ENCODE measurements at regions not wholly inside any gene's neighbourhood (a gene's known extent, or its start where the extent isn't known, plus 50 kb on each side); places are given as distances from the start of the nearest gene placed in this dataset.

GRCh38 chr1:164223378-164223777 lies 335.6 kb upstream of the PBX1 start (continued):
- TF ChIP-seq BCLAF1 (IDR thresholded peaks at IDR 0.05) (no peak), NRF1 (conservative IDR thresholded peaks at IDR 0.05; ENCODE audit: low read depth, low read length) (no peak), EP300 (IDR thresholded peaks at IDR 0.05; ENCODE audit: borderline replicate concordance in 1 of 2, control insufficient read depth in 1 of 2, low read depth in 2 of 2, low read length in 2 of 2) (no peak), RAD21 (IDR thresholded peaks at IDR 0.05; ENCODE audit: insufficient read depth, low read depth, low read length) (no peak), WRNIP1 (IDR thresholded peaks at IDR 0.05; ENCODE audit: borderline replicate concordance, low read depth, low read length) (no peak)

- TF ChIP-seq MLLT1 (IDR thresholded peaks at IDR 0.05) (no peak), FOXM1 (IDR thresholded peaks at IDR 0.05; ENCODE audit: low read depth, low read length) (no peak), POU2F2 (IDR thresholded peaks at IDR 0.05; ENCODE audit: borderline replicate concordance, low read depth, low read length) (no peak), FOS (IDR thresholded peaks at IDR 0.05; ENCODE audit: borderline replicate concordance, extremely low read depth, insufficient read length) (no peak), TCF12 (IDR thresholded peaks at IDR 0.05; ENCODE audit: low read depth, low read length) (no peak), USF1 (IDR thresholded peaks at IDR 0.05; ENCODE audit: borderline replicate concordance, extremely low read length, insufficient read depth, low read depth, low read length) (no peak), RELA (IDR thresholded peaks at IDR 0.05; ENCODE audit: borderline replicate concordance, partially characterized antibody) (no peak), ESRRA (IDR thresholded peaks at IDR 0.05; ENCODE audit: low read length) (no peak), IRF3 (IDR thresholded peaks at IDR 0.05) (no peak), WRNIP1 (IDR thresholded peaks at IDR 0.05; ENCODE audit: borderline replicate concordance, low read depth, low read length) (no peak)
- no peaks in the 10 kb centered on the region for H3K4me1 ChIP-seq (ENCODE audit: control insufficient read depth, insufficient read depth, low read length)
- POLR2A ChIA-PET = no interaction called here
- RAD21 ChIA-PET (ENCODE audit: unreplicated experiment) = no interaction called here
- DNase-seq (ENCODE audit: low read depth, low spot score) (no peak), ATAC-seq (no peak), FAIRE-seq (no peak)
- BruUV-seq (replicated peaks) = no TSS peak
- no peaks in the 10 kb centered on the region for H3K79me2 ChIP-seq (ENCODE audit: control insufficient read depth, insufficient read depth, low read length)
- CTCF ChIA-PET = no interaction called here
- H3K27ac ChIP-seq (ENCODE audit: control insufficient read depth, insufficient read depth) = no peak overlapping the region
- no peaks in the 10 kb centered on the region for H3K27me3 ChIP-seq (replicated peaks in 1 of 2; ENCODE audit: control insufficient read depth in 2 of 2, insufficient read depth in 2 of 2, low read length in 1 of 2)
- no peak overlapping the region for H2AFZ ChIP-seq (ENCODE audit: control insufficient read depth, low read depth, low read length)
- no peaks in the 10 kb centered on the region for H3K9me3 ChIP-seq (replicated peaks; ENCODE audit: control insufficient read depth, insufficient read depth, low read length)
- no peaks in the 10 kb centered on the region for H3K36me3 ChIP-seq (ENCODE audit: control insufficient read depth in 2 of 2, insufficient read depth in 2 of 2, low read length in 1 of 2)
- H3K9ac ChIP-seq (ENCODE audit: control insufficient read depth, insufficient read depth, low read length) = no peak overlapping the region
- SMC1A ChIA-PET (ENCODE audit: uncharacterized antibody, unreplicated experiment) = no interaction called here
- H3K4me3 ChIP-seq = no peak overlapping the region
- no peak overlapping the region for H3K4me2 ChIP-seq (ENCODE audit: control insufficient read depth, insufficient read depth)
- in situ Hi-C loops (cut with MboI) = no loop called here
- H4K20me1 ChIP-seq (ENCODE audit: control insufficient read depth, insufficient read depth) = no peaks in the 10 kb centered on the region
- WGBS (ENCODE audit: insufficient coverage, insufficient replicate concordance, low lambda C conversion rate, missing lambda C conversion rate) = 53% methylated on average over 2 of the region's 2 CpGs
- intact Hi-C loops (cut with micrococcal nuclease; ENCODE audit: unreplicated experiment) = no loop called here
These were observed 334.0 kb upstream of the PBX1 start for GRCh38 chr1:164225011-164225410.
